Liver (tissue), 8 donors: ENCODE measurements at regions not wholly inside any gene's neighbourhood (a gene's known extent, or its start where the extent isn't known, plus 50 kb on each side); places are given as distances from the start of the nearest gene placed in this dataset.

ENCODE experiments used
- DNase-seq: peaks from one replicate; pipeline ENCODE4 v3.0.0-alpha.2; 2017; ENCODE audit warnings: low spot score
- H3K27ac ChIP-seq, 2 donors: one replicate each; pipeline ENCODE4 v1.7.0; 2013; ENCODE audit warnings: inconsistent platforms in 2 of 2, low read length in 2 of 2, control low read depth in 1 of 2, low read depth in 1 of 2, mild to moderate bottlenecking in 1 of 2
- H3K27me3 ChIP-seq, 4 donors: one replicate each; pipeline versions ENCODE4 v1.6.1 to v1.7.0; 2013; ENCODE audit warnings: low read length in 3 of 4, inconsistent platforms in 1 of 4, mild to moderate bottlenecking in 1 of 4, moderate library complexity in 1 of 4; ENCODE audit not compliant: control insufficient read depth in 4 of 4, insufficient read depth in 4 of 4
- H3K36me3 ChIP-seq, 4 donors: one replicate each; pipeline versions ENCODE4 v1.6.1 to v1.7.0; 2013; ENCODE audit warnings: low read length in 3 of 4, mild to moderate bottlenecking in 3 of 4, low read depth in 1 of 4, moderate library complexity in 1 of 4; ENCODE audit not compliant: control insufficient read depth in 4 of 4, insufficient read depth in 3 of 4
- H3K4me1 ChIP-seq, 4 donors: one replicate each; pipeline versions ENCODE4 v1.6.1 to v1.7.0; 2013; ENCODE audit warnings: low read length in 3 of 4, mild to moderate bottlenecking in 3 of 4, moderate library complexity in 1 of 4; ENCODE audit not compliant: control insufficient read depth in 4 of 4, insufficient read depth in 4 of 4
- H3K4me3 ChIP-seq, 3 donors: one replicate each; pipeline versions ENCODE4 v1.6.1 to v1.7.0; 2013; ENCODE audit warnings: low read length in 3 of 3, control low read depth in 1 of 3, low read depth in 1 of 3, mild to moderate bottlenecking in 1 of 3
- H3K9ac ChIP-seq, 2 donors: one replicate each; pipeline ENCODE4 v1.7.0; 2013; ENCODE audit warnings: low read length in 2 of 2, mild to moderate bottlenecking in 2 of 2, moderate library complexity in 2 of 2, control low read depth in 1 of 2, low read depth in 1 of 2
- H3K9me3 ChIP-seq, 4 donors: one replicate each; pipeline versions ENCODE4 v1.6.1 to v1.7.0; 2013; ENCODE audit warnings: low read length in 3 of 4; ENCODE audit not compliant: control insufficient read depth in 4 of 4
- EGR1 ChIP-seq, 2 donors: IDR thresholded peaks; 2 replicates each; pipeline ENCODE4 v1.6.1; 2016 to 2018; ENCODE audit warnings: antibody characterized with exemption in 2 of 2, low read depth in 2 of 2
- FOXA1 ChIP-seq: IDR thresholded peaks from 2 replicates; pipeline ENCODE4 v1.6.1; 2016; ENCODE audit warnings: antibody characterized with exemption
- FOXA2 ChIP-seq: IDR thresholded peaks from 2 replicates; pipeline ENCODE4 v1.6.1; 2016; ENCODE audit warnings: antibody characterized with exemption
- GABPA ChIP-seq, 2 donors: IDR thresholded peaks in 1 of 2; conservative IDR thresholded peaks in 1 of 2; 2 replicates each; pipeline ENCODE4 v1.6.1; 2016; ENCODE audit warnings: antibody characterized with exemption in 2 of 2, mild to moderate bottlenecking in 1 of 2, moderate library complexity in 1 of 2
- HNF4A ChIP-seq, 2 donors: conservative IDR thresholded peaks; 2 replicates each; pipeline ENCODE4 v1.6.1; 2016; ENCODE audit warnings: antibody characterized with exemption in 2 of 2, mild to moderate bottlenecking in 2 of 2
- HNF4G ChIP-seq: IDR thresholded peaks from 2 replicates; pipeline ENCODE4 v1.6.1; 2016; ENCODE audit warnings: antibody characterized with exemption
- JUND ChIP-seq, 2 donors: IDR thresholded peaks; 2 replicates each; pipeline ENCODE4 v1.6.1; 2016; ENCODE audit warnings: antibody characterized with exemption in 2 of 2
- MAX ChIP-seq: IDR thresholded peaks from 2 replicates; pipeline ENCODE4 v1.6.1; 2016; ENCODE audit warnings: antibody characterized with exemption
- NR2F2 ChIP-seq: IDR thresholded peaks from 2 replicates; pipeline ENCODE4 v1.6.1; 2016; ENCODE audit warnings: antibody characterized with exemption
- RAD21 ChIP-seq, 2 donors: IDR thresholded peaks; 2 replicates each; pipeline ENCODE4 v1.6.1; 2016; ENCODE audit warnings: antibody characterized with exemption in 2 of 2, mild to moderate bottlenecking in 2 of 2
- REST ChIP-seq: IDR thresholded peaks from 2 replicates; pipeline ENCODE4 v1.6.1; 2016; ENCODE audit warnings: antibody characterized with exemption, mild to moderate bottlenecking
- RXRA ChIP-seq, 2 donors: IDR thresholded peaks; 2 replicates each; pipeline ENCODE4 v1.6.1; 2017 to 2018; ENCODE audit warnings: antibody characterized with exemption in 2 of 2, mild to moderate bottlenecking in 1 of 2
- SP1 ChIP-seq: IDR thresholded peaks from 2 replicates; pipeline ENCODE4 v1.6.1; 2018; ENCODE audit warnings: antibody characterized with exemption, mild to moderate bottlenecking
- TAF1 ChIP-seq: conservative IDR thresholded peaks from 2 replicates; pipeline ENCODE4 v1.6.1; 2016; ENCODE audit warnings: antibody characterized with exemption, mild to moderate bottlenecking
- YY1 ChIP-seq: IDR thresholded peaks from 2 replicates; pipeline ENCODE4 v1.6.1; 2016; ENCODE audit warnings: antibody characterized with exemption, mild to moderate bottlenecking
- WGBS: extraction: QIAGEN DNeasy Blood & Tissue Kit; methylation state at CpG from one replicate; pipeline ENCODE4 v1.1.7; 2013; 5-methylcytosine and 5-hydroxymethylcytosine counted together
- TF ChIP-seq, protein P1 (sequence below): fragments of 150-350 bp; IDR thresholded peaks from 2 replicates; pipeline ENCODE4 v1.5.1; 2017; ENCODE audit warnings: improper control_type of control experiment, low read depth, low read length; ENCODE audit not compliant: missing input control
- donor health status: healthy.
- donor health status: healthy.
- donor health status: healthy.
- donor health status: healthy.
- donor health status: healthy.

DNA sequence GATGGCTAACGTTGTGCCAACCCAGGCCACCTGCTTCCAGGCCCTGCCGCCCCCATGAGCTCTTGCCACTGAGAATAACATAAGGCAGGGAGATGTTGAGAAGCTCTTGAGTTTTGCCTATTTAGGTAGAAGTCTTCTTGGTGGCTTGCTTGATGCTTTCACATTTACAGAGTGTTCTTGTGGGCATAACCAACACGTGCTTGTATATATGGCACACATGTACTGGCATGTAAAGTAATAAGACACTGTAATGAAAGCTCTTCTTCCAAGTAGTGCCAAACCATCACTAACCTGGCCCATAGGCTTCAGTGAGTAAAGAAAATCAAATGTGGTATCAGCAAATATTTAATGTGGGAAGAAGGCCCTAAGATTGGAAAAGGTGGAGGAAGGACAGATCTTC lies 146.9 kb upstream of the CITED2 start:
- no peak overlapping the region for H3K27ac ChIP-seq
- H3K4me1 ChIP-seq = peaks cover 0 to 2% (median 0%) of the 10 kb centered on the region in 4 donors
- no peaks in the 10 kb centered on the region for H3K9me3 ChIP-seq
- no peaks in the 10 kb centered on the region for H3K36me3 ChIP-seq
- no peaks in the 10 kb centered on the region for H3K27me3 ChIP-seq
- H3K4me3 ChIP-seq = no peak overlapping the region
- TF ChIP-seq SP1 = no peak
- TF ChIP-seq HNF4A (conservative IDR thresholded peaks at IDR 0.05) = no peak
- TF ChIP-seq HNF4G = no peak
- TF ChIP-seq RXRA (IDR thresholded peaks at IDR 0.05) = no peak
- no peak for TF ChIP-seq RAD21 (IDR thresholded peaks at IDR 0.05)
- TF ChIP-seq JUND (IDR thresholded peaks at IDR 0.05) = no peak
- TF ChIP-seq MAX = no peak
- TF ChIP-seq FOXA1 = no peak
- 96% methylated on average over 3 of the region's 3 CpGs for WGBS
- no peak for DNase-seq
- no peak overlapping the region for H3K9ac ChIP-seq

DNA sequence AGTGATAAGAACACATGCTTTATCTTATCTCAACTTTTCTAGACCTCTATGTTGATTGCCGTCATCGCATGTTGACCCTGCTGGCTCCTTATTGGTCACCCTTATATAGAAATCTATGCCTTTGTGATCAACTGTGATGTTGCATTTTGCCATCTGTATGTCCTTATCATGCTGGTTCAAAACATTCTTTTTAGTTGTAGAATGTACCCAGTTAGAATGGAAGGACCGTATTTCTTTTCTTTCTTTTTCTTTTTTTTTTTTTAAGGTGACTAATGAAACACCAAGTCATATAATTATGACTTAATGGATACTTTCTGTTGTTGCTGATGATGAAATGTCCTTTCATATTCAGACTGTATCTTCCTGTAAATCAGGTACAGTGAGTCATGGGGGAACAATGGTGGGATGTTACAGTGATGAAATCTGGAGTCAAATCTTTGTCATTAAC lies 145.9 kb upstream of the CITED2 start:
- no peaks in the 10 kb centered on the region for H3K36me3 ChIP-seq
- DNase-seq = no peak
- 82% methylated on average over 3 of the region's 3 CpGs for WGBS
- no peaks in the 10 kb centered on the region for H3K27me3 ChIP-seq
- no peak overlapping the region for H3K9ac ChIP-seq
- H3K4me3 ChIP-seq = no peak overlapping the region
- H3K4me1 ChIP-seq = peaks cover 0 to 2% (median 0%) of the 10 kb centered on the region in 4 donors
- H3K27ac ChIP-seq = no peak overlapping the region
- TF ChIP-seq YY1 (no peak), TAF1 (no peak), REST (no peak), EGR1 (IDR thresholded peaks at IDR 0.05; ENCODE audit: low read depth in 2 of 2) (no peak), SP1 (no peak), NR2F2 (no peak), HNF4G (no peak), RAD21 (IDR thresholded peaks at IDR 0.05) (no peak), GABPA (IDR thresholded peaks at IDR 0.05 in 1 of 2, conservative IDR thresholded peaks at IDR 0.05 in 1 of 2) (no peak), FOXA1 (no peak), JUND (IDR thresholded peaks at IDR 0.05) (no peak), FOXA2 (no peak)
- TF ChIP-seq, protein P1, sequence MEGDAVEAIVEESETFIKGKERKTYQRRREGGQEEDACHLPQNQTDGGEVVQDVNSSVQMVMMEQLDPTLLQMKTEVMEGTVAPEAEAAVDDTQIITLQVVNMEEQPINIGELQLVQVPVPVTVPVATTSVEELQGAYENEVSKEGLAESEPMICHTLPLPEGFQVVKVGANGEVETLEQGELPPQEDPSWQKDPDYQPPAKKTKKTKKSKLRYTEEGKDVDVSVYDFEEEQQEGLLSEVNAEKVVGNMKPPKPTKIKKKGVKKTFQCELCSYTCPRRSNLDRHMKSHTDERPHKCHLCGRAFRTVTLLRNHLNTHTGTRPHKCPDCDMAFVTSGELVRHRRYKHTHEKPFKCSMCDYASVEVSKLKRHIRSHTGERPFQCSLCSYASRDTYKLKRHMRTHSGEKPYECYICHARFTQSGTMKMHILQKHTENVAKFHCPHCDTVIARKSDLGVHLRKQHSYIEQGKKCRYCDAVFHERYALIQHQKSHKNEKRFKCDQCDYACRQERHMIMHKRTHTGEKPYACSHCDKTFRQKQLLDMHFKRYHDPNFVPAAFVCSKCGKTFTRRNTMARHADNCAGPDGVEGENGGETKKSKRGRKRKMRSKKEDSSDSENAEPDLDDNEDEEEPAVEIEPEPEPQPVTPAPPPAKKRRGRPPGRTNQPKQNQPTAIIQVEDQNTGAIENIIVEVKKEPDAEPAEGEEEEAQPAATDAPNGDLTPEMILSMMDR = no peak
- H3K9me3 ChIP-seq = no peaks in the 10 kb centered on the region
